ENCODE measurements at regions not wholly inside any gene's neighbourhood (a gene's known extent, or its start where the extent isn't known, plus 50 kb on each side); places are given as distances from the start of the nearest gene placed in this dataset.

- no peak for TF ChIP-seq CTCF (IDR thresholded peaks at IDR 0.05)
- TF ChIP-seq POLR2A (IDR thresholded peaks at IDR 0.05): no peak
Observed at GRCh38 chr2:129747500-129748125, 231.9 kb upstream of the RAB6C start.

Data from prostate gland (tissue), 2 donors.